SU-DHL-6 (cell line): ENCODE measurements at regions not wholly inside any gene's neighbourhood (a gene's known extent, or its start where the extent isn't known, plus 50 kb on each side); places are given as distances from the start of the nearest gene placed in this dataset.

Experiments used
- CTCF ChIP-seq: fragments of 200-600 bp; sonication (generic); IDR thresholded peaks from one replicate; pipeline ENCODE4 v1.5.1; 2017; ENCODE audit warnings: antibody characterized with exemption, mild to moderate bottlenecking, low read length, moderate library complexity; ENCODE audit not compliant: insufficient read depth, poor library complexity, severe bottlenecking
- EZH2phosphoT487 ChIP-seq: fragments of 200-600 bp; sonication (generic), shearing (Covaris generic); conservative IDR thresholded peaks from 2 replicates; pipeline ENCODE4 v1.6.1; 2018; ENCODE audit warnings: mild to moderate bottlenecking, antibody characterized with exemption, low read length, moderate library complexity, mixed read lengths

- TF ChIP-seq CTCF (no peak), EZH2phosphoT487 (no peak)
Measured at GRCh38 chr7:79610748-79611304, 157.4 kb upstream of the MAGI2 start.
